ENCODE measurements at regions not wholly inside any gene's neighbourhood (a gene's known extent, or its start where the extent isn't known, plus 50 kb on each side); places are given as distances from the start of the nearest gene placed in this dataset.

- TF ChIP-seq EZH2 (IDR thresholded peaks at IDR 0.05; ENCODE audit: borderline replicate concordance) (no peak), EZH2phosphoT487 (IDR thresholded peaks at IDR 0.05; ENCODE audit: low read depth, severe bottlenecking, unreplicated experiment) (no peak), CTCF (IDR thresholded peaks at IDR 0.05; ENCODE audit: poor library complexity) (no peak)
- Histone ChIP-seq H3K36me3 (replicated peaks; ENCODE audit: insufficient read depth, low read depth) (no peaks in the 10 kb centered on the region), H4K20me1 (ENCODE audit: insufficient read depth, poor library complexity, severe bottlenecking) (no peaks in the 10 kb centered on the region), H2AFZ (no peak overlapping the region), H3K9me2 (replicated peaks; ENCODE audit: insufficient read depth) (no peaks in the 10 kb centered on the region), H3K4me3 (no peak overlapping the region), H3K4me1 (ENCODE audit: insufficient read depth) (no peaks in the 10 kb centered on the region), H3K4me2 (no peak overlapping the region), H3K9me3 (ENCODE audit: low read depth) (no peaks in the 10 kb centered on the region), H3K79me2 (no peaks in the 10 kb centered on the region), H3K27ac (no peak overlapping the region), H3K27me3 (no peaks in the 10 kb centered on the region)
- 91% methylated on average over 1 of the region's 1 CpG for WGBS (ENCODE audit: low lambda C conversion rate, missing lambda C conversion rate)
- no peak for DNase-seq (ENCODE audit: low spot score)
Observed at GRCh38 chr13:80454245-80454644, 113.3 kb upstream of the SPRY2 start.

- no peak overlapping the region for H2AFZ ChIP-seq
- H3K36me3 ChIP-seq (replicated peaks; ENCODE audit: insufficient read depth, low read depth), result no peaks in the 10 kb centered on the region
- no peak for DNase-seq (ENCODE audit: low spot score)
- H3K79me2 ChIP-seq, result no peaks in the 10 kb centered on the region
- H4K20me1 ChIP-seq (ENCODE audit: insufficient read depth, poor library complexity, severe bottlenecking), result no peaks in the 10 kb centered on the region
- no peak overlapping the region for H3K4me3 ChIP-seq
- H3K9me2 ChIP-seq (replicated peaks; ENCODE audit: insufficient read depth), result no peaks in the 10 kb centered on the region
- TF ChIP-seq EZH2 (IDR thresholded peaks at IDR 0.05; ENCODE audit: borderline replicate concordance) (no peak), EZH2phosphoT487 (IDR thresholded peaks at IDR 0.05; ENCODE audit: low read depth, severe bottlenecking, unreplicated experiment) (no peak)
- no peak overlapping the region for H3K27ac ChIP-seq
- WGBS (ENCODE audit: low lambda C conversion rate, missing lambda C conversion rate), result 93% methylated on average over 1 of the region's 1 CpG
- H3K9me3 ChIP-seq (ENCODE audit: low read depth), result no peaks in the 10 kb centered on the region
- H3K4me1 ChIP-seq (ENCODE audit: insufficient read depth), result no peaks in the 10 kb centered on the region
- H3K4me2 ChIP-seq, result no peak overlapping the region
- no peaks in the 10 kb centered on the region for H3K27me3 ChIP-seq
Observed at GRCh38 chr13:80452279-80452678, 111.4 kb upstream of the SPRY2 start.

GRCh38 chr13:80451641-80452040 lies 110.7 kb upstream of the SPRY2 start:
- H3K4me1 ChIP-seq (ENCODE audit: insufficient read depth), result no peaks in the 10 kb centered on the region
- no peaks in the 10 kb centered on the region for H3K9me3 ChIP-seq (ENCODE audit: low read depth)
- no peaks in the 10 kb centered on the region for H4K20me1 ChIP-seq (ENCODE audit: insufficient read depth, poor library complexity, severe bottlenecking)
- no peak for DNase-seq (ENCODE audit: low spot score)
- H3K4me3 ChIP-seq, result no peak overlapping the region
- H3K79me2 ChIP-seq, result no peaks in the 10 kb centered on the region
- no peaks in the 10 kb centered on the region for H3K36me3 ChIP-seq (replicated peaks; ENCODE audit: insufficient read depth, low read depth)
- no peak overlapping the region for H2AFZ ChIP-seq
- no peaks in the 10 kb centered on the region for H3K9me2 ChIP-seq (replicated peaks; ENCODE audit: insufficient read depth)
- no peak overlapping the region for H3K4me2 ChIP-seq
- H3K27ac ChIP-seq, result no peak overlapping the region
- TF ChIP-seq CTCF (IDR thresholded peaks at IDR 0.05; ENCODE audit: poor library complexity), result no peak
- TF ChIP-seq EZH2phosphoT487 (IDR thresholded peaks at IDR 0.05; ENCODE audit: low read depth, severe bottlenecking, unreplicated experiment), result no peak
- no peak for TF ChIP-seq EZH2 (IDR thresholded peaks at IDR 0.05; ENCODE audit: borderline replicate concordance)
- H3K27me3 ChIP-seq, result no peaks in the 10 kb centered on the region
- 87% methylated on average over 2 of the region's 2 CpGs for WGBS (ENCODE audit: low lambda C conversion rate, missing lambda C conversion rate)

- TF ChIP-seq EZH2 (IDR thresholded peaks at IDR 0.05; ENCODE audit: borderline replicate concordance) (no peak), EZH2phosphoT487 (IDR thresholded peaks at IDR 0.05; ENCODE audit: low read depth, severe bottlenecking, unreplicated experiment) (no peak), CTCF (IDR thresholded peaks at IDR 0.05; ENCODE audit: poor library complexity) (no peak)
- H3K4me1 ChIP-seq (ENCODE audit: insufficient read depth), result no peaks in the 10 kb centered on the region
- no peak for DNase-seq (ENCODE audit: low spot score)
Observed at GRCh38 chr13:80450386-80450785, 109.5 kb upstream of the SPRY2 start.

More at GRCh38 chr13:80450386-80450785, 109.5 kb upstream of the SPRY2 start:
- Histone ChIP-seq H3K36me3 (replicated peaks; ENCODE audit: insufficient read depth, low read depth) (no peaks in the 10 kb centered on the region), H4K20me1 (ENCODE audit: insufficient read depth, poor library complexity, severe bottlenecking) (no peaks in the 10 kb centered on the region), H3K9me2 (replicated peaks; ENCODE audit: insufficient read depth) (no peaks in the 10 kb centered on the region), H2AFZ (no peak overlapping the region), H3K4me3 (no peak overlapping the region), H3K27ac (no peak overlapping the region), H3K9me3 (ENCODE audit: low read depth) (no peaks in the 10 kb centered on the region), H3K79me2 (no peaks in the 10 kb centered on the region), H3K4me2 (no peak overlapping the region), H3K27me3 (no peaks in the 10 kb centered on the region)

All from hepatocyte (in vitro differentiated cells).